ENCODE measurements at regions not wholly inside any gene's neighbourhood (a gene's known extent, or its start where the extent isn't known, plus 50 kb on each side); places are given as distances from the start of the nearest gene placed in this dataset.

DNA sequence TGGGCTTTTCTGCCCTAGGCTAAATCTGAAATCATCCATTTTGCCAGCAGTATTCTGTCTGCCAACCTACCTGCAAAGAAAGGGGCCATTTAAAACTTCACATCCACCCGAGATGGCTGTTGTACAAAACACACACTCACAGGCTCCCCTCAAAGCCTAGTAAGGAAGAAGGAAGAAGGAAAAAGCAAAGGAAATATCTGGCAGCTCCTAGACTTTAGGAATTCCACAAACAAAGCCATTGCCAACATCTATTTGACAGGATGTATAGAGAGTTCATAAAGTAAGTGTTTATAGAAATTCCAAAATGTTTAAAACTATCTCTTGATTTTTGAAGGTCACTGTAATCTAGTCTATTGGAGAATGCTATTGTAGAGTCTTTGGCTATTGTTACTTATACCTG lies 91.9 kb upstream of the THBS1 start:
- no peak overlapping the region for H3K27ac ChIP-seq (ENCODE audit: low read depth, low read length)
- ChIA-PET CTCF (no interaction called here), POLR2A (interaction anchor here (0.6 to 1.3 kb wide), 3 partner anchors 91 to 184 kb away, joined by 3 to 4 read pairs (median 3); partner anchors contain the start of gene THBS1)
- no peak overlapping the region for H3K4me3 ChIP-seq (ENCODE audit: low read depth, low read length)
- TF ChIP-seq, protein P1, sequence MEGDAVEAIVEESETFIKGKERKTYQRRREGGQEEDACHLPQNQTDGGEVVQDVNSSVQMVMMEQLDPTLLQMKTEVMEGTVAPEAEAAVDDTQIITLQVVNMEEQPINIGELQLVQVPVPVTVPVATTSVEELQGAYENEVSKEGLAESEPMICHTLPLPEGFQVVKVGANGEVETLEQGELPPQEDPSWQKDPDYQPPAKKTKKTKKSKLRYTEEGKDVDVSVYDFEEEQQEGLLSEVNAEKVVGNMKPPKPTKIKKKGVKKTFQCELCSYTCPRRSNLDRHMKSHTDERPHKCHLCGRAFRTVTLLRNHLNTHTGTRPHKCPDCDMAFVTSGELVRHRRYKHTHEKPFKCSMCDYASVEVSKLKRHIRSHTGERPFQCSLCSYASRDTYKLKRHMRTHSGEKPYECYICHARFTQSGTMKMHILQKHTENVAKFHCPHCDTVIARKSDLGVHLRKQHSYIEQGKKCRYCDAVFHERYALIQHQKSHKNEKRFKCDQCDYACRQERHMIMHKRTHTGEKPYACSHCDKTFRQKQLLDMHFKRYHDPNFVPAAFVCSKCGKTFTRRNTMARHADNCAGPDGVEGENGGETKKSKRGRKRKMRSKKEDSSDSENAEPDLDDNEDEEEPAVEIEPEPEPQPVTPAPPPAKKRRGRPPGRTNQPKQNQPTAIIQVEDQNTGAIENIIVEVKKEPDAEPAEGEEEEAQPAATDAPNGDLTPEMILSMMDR (IDR thresholded peaks at IDR 0.05; ENCODE audit: low read depth, low read length) = no peak
- DNase-seq (ENCODE audit: low read depth, low spot score) = no peak
- no peaks in the 10 kb centered on the region for H3K27me3 ChIP-seq (ENCODE audit: control insufficient read depth, insufficient read depth, low read length)
- no peaks in the 10 kb centered on the region for H3K9me3 ChIP-seq (ENCODE audit: control insufficient read depth, insufficient read depth, low read length)

DNA sequence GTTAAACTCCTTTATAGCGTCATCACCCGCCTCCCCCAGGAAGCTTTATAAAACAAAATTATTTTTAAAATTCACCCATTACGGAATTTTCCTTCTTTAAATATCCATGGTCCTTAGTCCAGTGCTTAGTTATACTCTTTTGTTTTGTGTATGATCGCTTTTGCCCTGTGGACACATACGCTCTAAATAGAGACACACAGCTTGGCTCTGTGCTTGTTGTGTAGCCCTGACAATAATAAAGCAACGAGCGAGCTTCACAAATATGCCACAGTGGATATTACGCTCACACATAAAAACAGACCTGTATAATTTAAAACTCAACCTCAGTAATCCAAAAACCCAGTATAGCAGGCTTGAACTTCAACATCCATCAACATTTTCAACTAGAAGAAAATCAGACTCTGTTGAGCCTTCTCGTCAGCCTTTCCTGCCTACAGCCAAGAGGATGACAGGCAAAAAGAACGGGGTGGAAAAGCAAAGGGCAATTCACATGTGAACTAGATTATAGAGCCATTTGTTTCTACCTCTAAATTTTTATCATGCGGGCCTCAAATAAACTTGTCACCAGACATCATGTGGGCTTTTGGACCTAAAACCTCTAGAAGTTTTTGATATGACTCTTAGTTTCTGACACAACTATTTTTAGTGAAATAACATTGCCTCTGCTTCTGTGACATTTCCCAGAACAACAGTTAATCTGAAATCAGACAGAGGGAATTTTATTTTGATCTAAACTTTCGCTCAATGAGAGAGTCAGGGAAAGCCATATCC lies 89.6 kb upstream of the THBS1 start:
- no peak for DNase-seq (ENCODE audit: low read depth, low spot score)
- CTCF ChIA-PET = no interaction called here
- H3K27ac ChIP-seq (ENCODE audit: low read depth, low read length) = no peak overlapping the region
- POLR2A ChIA-PET = no interaction called here
- H3K4me3 ChIP-seq (ENCODE audit: low read depth, low read length) = no peak overlapping the region
- TF ChIP-seq, protein P1 (IDR thresholded peaks at IDR 0.05; ENCODE audit: low read depth, low read length) = no peak
- no peaks in the 10 kb centered on the region for H3K9me3 ChIP-seq (ENCODE audit: control insufficient read depth, insufficient read depth, low read length)
- H3K27me3 ChIP-seq (ENCODE audit: control insufficient read depth, insufficient read depth, low read length) = no peaks in the 10 kb centered on the region

DNA sequence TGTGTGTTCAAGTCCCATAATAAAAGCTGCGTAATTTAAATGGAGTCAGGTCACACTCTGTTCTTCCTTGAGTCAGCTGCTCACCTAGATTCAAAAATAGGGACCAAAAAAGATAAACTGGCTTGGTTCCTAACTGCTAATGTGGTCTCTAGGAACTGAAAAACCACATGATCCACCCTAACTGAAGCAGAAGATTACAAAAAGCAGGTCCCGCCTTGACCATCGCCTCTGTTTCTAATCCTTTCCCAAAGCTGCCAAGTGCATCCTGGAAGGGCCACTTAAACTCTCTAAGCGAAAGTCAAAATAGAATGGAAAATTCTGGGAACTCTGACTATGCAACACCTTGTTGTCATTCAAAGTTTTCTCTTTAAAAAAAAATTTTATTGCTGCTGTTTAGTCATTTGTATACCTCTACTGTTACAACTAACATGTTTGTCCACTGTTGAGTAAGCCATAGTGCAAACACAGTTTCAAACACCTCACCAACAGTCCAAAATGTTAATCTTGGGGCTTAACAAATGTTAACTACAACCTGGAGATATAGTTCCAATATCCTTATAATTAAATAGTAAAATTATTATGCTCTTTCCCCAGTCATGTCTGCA lies 88.9 kb upstream of the THBS1 start:
- Histone ChIP-seq H3K27ac (ENCODE audit: low read depth, low read length) (no peak overlapping the region), H3K4me3 (ENCODE audit: low read depth, low read length) (no peak overlapping the region), H3K9me3 (ENCODE audit: control insufficient read depth, insufficient read depth, low read length) (no peaks in the 10 kb centered on the region), H3K27me3 (ENCODE audit: control insufficient read depth, insufficient read depth, low read length) (no peaks in the 10 kb centered on the region)
- TF ChIP-seq, protein P1 (IDR thresholded peaks at IDR 0.05; ENCODE audit: low read depth, low read length) = no peak
- DNase-seq (ENCODE audit: low read depth, low spot score) = no peak
- CTCF ChIA-PET = no interaction called here
- POLR2A ChIA-PET = no interaction called here

DNA sequence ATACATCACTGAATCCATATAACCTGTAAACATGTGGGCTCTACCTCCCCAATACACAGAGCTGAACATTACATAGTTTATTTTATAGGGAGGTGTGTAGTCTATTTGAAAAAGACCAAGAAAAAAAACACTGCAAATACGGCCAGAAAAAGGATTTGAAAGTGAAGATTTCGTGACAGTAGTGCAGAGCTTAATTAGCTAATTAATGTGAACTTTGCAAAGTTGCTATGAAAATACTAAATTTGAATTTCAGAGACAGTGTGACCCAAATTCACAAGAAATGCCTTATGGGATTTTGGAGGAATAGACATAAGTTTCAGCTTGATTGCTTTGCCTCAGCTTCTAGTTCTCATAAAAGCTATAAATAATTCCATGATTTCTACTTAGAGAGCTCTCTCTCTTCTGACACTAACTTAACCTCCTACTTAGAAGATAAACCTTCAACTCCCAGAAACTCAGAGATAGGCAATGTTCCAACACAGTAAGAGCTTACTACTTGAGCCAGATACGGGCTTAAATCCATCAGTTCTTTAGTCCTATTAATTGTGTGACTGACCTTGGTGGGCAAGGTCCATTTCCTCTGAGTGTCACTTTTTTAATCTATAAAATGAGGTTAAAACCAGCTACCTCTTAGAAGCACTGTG lies 87.3 kb upstream of the THBS1 start:
- DNase-seq (ENCODE audit: low read depth, low spot score) = no peak
- TF ChIP-seq, protein P1 (IDR thresholded peaks at IDR 0.05; ENCODE audit: low read depth, low read length) = no peak
- Histone ChIP-seq H3K27me3 (ENCODE audit: control insufficient read depth, insufficient read depth, low read length) (no peaks in the 10 kb centered on the region), H3K9me3 (ENCODE audit: control insufficient read depth, insufficient read depth, low read length) (no peaks in the 10 kb centered on the region), H3K4me3 (ENCODE audit: low read depth, low read length) (no peak overlapping the region), H3K27ac (ENCODE audit: low read depth, low read length) (no peak overlapping the region)
- POLR2A ChIA-PET = no interaction called here
- CTCF ChIA-PET = interaction anchor here (1.0 kb wide), 1 partner anchor 794 kb away, joined by 3 read pairs; no protein-coding TSS in a partner anchor

DNA sequence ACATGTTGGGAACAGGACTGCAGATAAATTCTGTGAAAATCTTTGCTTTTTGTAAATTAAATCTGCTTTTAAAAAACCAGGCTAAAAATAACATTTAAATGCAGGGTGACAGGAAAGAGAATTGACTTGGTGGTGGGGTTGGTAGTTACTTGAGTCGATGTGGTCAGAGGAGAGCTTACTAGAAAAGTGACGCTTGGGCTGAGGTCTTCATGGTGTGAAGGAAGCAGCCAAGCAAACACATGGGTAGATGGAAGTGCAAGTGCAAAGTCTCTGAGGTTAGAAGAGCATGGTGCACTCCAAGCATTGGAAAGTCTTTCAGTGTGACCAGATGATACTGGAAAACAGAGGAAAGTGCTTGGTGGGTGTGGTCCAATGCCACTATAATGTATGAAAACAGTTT lies 86.4 kb upstream of the THBS1 start:
- POLR2A ChIA-PET = no interaction called here
- CTCF ChIA-PET = no interaction called here
- TF ChIP-seq, protein P1 (IDR thresholded peaks at IDR 0.05; ENCODE audit: low read depth, low read length) = no peak
- no peaks in the 10 kb centered on the region for H3K27me3 ChIP-seq (ENCODE audit: control insufficient read depth, insufficient read depth, low read length)
- DNase-seq (ENCODE audit: low read depth, low spot score) = no peak
- H3K9me3 ChIP-seq (ENCODE audit: control insufficient read depth, insufficient read depth, low read length) = no peaks in the 10 kb centered on the region
- H3K27ac ChIP-seq (ENCODE audit: low read depth, low read length) = no peak overlapping the region
- no peak overlapping the region for H3K4me3 ChIP-seq (ENCODE audit: low read depth, low read length)
